ENCODE measurements at regions not wholly inside any gene's neighbourhood (a gene's known extent, or its start where the extent isn't known, plus 50 kb on each side); places are given as distances from the start of the nearest gene placed in this dataset.

DNA sequence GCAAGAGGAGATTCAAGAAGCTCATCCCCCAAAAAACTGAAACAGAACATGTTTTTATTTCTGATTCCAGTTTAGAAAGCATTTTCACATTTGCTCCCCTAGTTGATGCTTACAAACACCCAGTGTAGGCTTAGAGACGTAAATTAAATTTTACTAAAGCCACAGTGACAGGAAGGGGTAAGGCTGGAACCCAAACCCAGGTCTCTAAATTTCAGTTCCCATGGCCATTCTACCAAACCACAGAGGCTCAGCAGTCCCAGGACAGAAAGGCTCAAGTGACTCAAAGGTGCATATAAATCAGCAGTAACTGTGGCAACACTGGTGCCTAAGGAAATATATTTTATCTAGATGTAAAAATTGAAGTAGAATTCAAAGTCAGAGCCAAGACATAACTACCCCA lies 128.7 kb downstream of the CEP120 start:
- Histone ChIP-seq H3K36me3 (ENCODE audit: low read depth) (no peaks in the 10 kb centered on the region), H3K27me3 (ENCODE audit: insufficient read depth, poor library complexity, severe bottlenecking) (peaks cover 5% of the 10 kb centered on the region), H3K9me3 (ENCODE audit: severe bottlenecking) (no peaks in the 10 kb centered on the region), H3K27ac (ENCODE audit: poor library complexity, severe bottlenecking) (no peak overlapping the region), H3K4me1 (ENCODE audit: insufficient read depth, poor library complexity, severe bottlenecking) (no peaks in the 10 kb centered on the region), H3K4me3 (ENCODE audit: severe bottlenecking) (no peak overlapping the region)
- TF ChIP-seq CTCF (IDR thresholded peaks at IDR 0.05; ENCODE audit: poor library complexity, severe bottlenecking): no peak
- no peak; the same call in 2 of the 3 replicates for ATAC-seq (ENCODE audit: low read depth)
- no peak for DNase-seq (ENCODE audit: low spot score)

DNA sequence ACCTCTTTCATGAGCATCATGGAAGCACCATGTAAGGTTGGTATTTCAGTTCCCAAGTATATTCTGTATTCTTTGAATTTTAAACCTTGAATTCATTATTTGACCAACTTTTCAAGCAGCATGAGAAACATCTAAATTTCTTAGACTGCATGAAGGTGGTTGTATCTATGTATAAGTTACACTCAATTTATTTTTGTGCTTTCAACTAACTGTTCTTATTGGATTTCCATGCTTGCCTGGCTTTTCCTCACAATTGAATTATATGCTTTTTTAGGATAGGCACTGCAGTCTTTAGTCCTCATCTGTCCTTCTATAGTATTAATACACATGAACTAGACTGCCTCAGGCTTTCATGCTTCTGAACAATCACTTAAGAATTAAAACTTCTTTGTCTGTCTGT lies 134.0 kb downstream of the CEP120 start:
- no peak for TF ChIP-seq CTCF (IDR thresholded peaks at IDR 0.05; ENCODE audit: poor library complexity, severe bottlenecking)
- DNase-seq (ENCODE audit: low spot score): no peak
- Histone ChIP-seq H3K4me1 (ENCODE audit: insufficient read depth, poor library complexity, severe bottlenecking) (no peaks in the 10 kb centered on the region), H3K9me3 (ENCODE audit: severe bottlenecking) (peaks cover 4% of the 10 kb centered on the region), H3K27ac (ENCODE audit: poor library complexity, severe bottlenecking) (no peak overlapping the region), H3K36me3 (ENCODE audit: low read depth) (no peaks in the 10 kb centered on the region), H3K4me3 (ENCODE audit: severe bottlenecking) (no peak overlapping the region), H3K27me3 (ENCODE audit: insufficient read depth, poor library complexity, severe bottlenecking) (peaks cover 27% of the 10 kb centered on the region)
- no peak for ATAC-seq (ENCODE audit: low read depth)

- H3K36me3 ChIP-seq (ENCODE audit: low read depth): no peaks in the 10 kb centered on the region
- no peaks in the 10 kb centered on the region for H3K4me1 ChIP-seq (ENCODE audit: insufficient read depth, poor library complexity, severe bottlenecking)
- no peak overlapping the region for H3K27ac ChIP-seq (ENCODE audit: poor library complexity, severe bottlenecking)
- ATAC-seq (ENCODE audit: low read depth) (no peak), DNase-seq (ENCODE audit: low spot score) (no peak)
- TF ChIP-seq CTCF (IDR thresholded peaks at IDR 0.05; ENCODE audit: poor library complexity, severe bottlenecking): no peak
- no peak overlapping the region for H3K4me3 ChIP-seq (ENCODE audit: severe bottlenecking)
- H3K27me3 ChIP-seq (ENCODE audit: insufficient read depth, poor library complexity, severe bottlenecking): peaks cover 40% of the 10 kb centered on the region
- H3K9me3 ChIP-seq (ENCODE audit: severe bottlenecking): peaks cover 4% of the 10 kb centered on the region
Observed at GRCh38 chr5:123287881-123288280, 135.3 kb downstream of the CEP120 start.

DNA sequence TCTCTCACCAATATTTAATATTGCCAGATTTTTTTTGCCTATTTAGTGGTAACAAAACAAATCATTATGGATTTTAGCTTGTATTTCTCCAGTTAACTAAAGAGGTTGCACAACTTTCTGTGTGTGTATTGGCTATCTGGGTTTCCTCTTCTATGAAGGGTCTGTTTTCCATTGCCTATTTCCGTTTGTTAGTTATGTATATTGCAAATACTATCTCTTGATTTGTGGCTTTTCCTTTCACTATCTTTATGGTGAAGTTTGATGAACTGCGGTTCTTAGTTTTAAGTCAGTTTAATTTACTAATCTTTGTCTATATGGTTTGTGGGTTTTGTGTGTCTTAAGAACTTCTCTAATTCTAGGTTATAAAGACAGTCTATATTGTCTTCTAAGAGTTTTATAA lies 136.3 kb downstream of the CEP120 start:
- ATAC-seq (ENCODE audit: low read depth) (no peak), DNase-seq (ENCODE audit: low spot score) (no peak)
- peaks cover 4% of the 10 kb centered on the region for H3K9me3 ChIP-seq (ENCODE audit: severe bottlenecking)
- H3K4me1 ChIP-seq (ENCODE audit: insufficient read depth, poor library complexity, severe bottlenecking): no peaks in the 10 kb centered on the region
- H3K4me3 ChIP-seq (ENCODE audit: severe bottlenecking): no peak overlapping the region
- peaks cover 47% of the 10 kb centered on the region for H3K27me3 ChIP-seq (ENCODE audit: insufficient read depth, poor library complexity, severe bottlenecking)
- no peaks in the 10 kb centered on the region for H3K36me3 ChIP-seq (ENCODE audit: low read depth)
- no peak for TF ChIP-seq CTCF (IDR thresholded peaks at IDR 0.05; ENCODE audit: poor library complexity, severe bottlenecking)
- H3K27ac ChIP-seq (ENCODE audit: poor library complexity, severe bottlenecking): no peak overlapping the region

DNA sequence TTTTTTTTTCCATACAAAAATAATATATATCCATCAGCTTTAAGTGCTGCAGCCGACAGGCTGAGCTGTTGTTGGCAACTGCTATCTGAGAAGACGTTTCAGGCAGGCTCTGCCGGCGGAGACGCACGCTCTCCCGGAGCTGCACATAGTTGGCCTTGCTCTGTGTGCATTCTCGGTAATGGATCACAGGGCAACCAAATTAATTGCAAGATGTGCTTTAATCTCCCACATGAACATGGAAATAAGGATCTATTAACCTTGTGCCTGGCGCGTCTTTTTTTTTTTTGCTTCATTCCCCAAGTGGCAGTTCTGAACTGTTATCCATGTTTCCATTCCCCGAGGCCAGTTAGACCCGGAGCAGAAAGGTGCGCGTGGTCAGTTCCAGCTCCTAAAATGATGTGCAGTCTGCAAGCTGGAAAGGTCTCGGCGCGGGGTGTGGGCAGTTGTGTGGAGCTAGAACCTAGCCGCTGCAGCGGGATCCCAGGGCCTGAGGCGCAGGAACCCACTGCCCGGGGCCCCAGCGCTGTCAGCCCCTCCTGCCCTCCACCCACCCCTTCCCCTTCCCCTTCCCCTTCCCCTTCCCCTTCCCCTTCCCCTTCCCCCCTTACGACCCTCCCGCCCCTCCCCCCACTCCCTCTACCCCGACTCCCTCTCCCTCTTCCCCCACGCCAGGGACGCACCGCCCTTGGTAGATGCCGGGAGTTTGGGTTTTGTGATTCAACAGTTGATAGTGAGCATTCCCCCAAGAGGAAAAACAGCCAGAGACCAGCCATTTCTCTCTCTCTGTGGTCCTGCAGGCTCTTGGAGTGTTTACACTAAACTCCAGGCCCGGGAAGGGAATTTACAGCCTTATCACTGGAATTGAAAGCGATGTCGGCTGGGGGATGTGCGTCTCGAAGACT lies 137.8 kb downstream of the CEP120 start:
- Histone ChIP-seq H3K27ac (ENCODE audit: poor library complexity, severe bottlenecking) (no peak overlapping the region), H3K36me3 (ENCODE audit: low read depth) (no peaks in the 10 kb centered on the region), H3K4me1 (ENCODE audit: insufficient read depth, poor library complexity, severe bottlenecking) (no peaks in the 10 kb centered on the region), H3K4me3 (ENCODE audit: severe bottlenecking) (no peak overlapping the region), H3K9me3 (ENCODE audit: severe bottlenecking) (peaks cover 4% of the 10 kb centered on the region), H3K27me3 (ENCODE audit: insufficient read depth, poor library complexity, severe bottlenecking) (peaks cover 47% of the 10 kb centered on the region)
- TF ChIP-seq CTCF (IDR thresholded peaks at IDR 0.05; ENCODE audit: poor library complexity, severe bottlenecking): no peak
- ATAC-seq (ENCODE audit: low read depth): no peak
- no peak for DNase-seq (ENCODE audit: low spot score)

Data from RWPE2 (cell line).